GM12872 (cell line): ENCODE measurements at regions not wholly inside any gene's neighbourhood (a gene's known extent, or its start where the extent isn't known, plus 50 kb on each side); places are given as distances from the start of the nearest gene placed in this dataset.
A peak's percentile ranks its signal among the peaks of the same experiment; 100 is the strongest.

Experiments used
- CTCF ChIP-seq: IDR thresholded peaks from 3 replicates; pipeline ENCODE4 v1.5.1; 2011; ENCODE audit warnings: low read depth, mild to moderate bottlenecking, low read length, moderate library complexity; ENCODE audit not compliant: insufficient read depth

GRCh38 chr3:66803721-66804695, 194.1 kb upstream of the KBTBD8 start:
- TF ChIP-seq CTCF, result no peak

GRCh38 chr3:66808891-66809594, 189.1 kb upstream of the KBTBD8 start:
- TF ChIP-seq CTCF, result no peak

- no peak for TF ChIP-seq CTCF
Measured at GRCh38 chr3:66809595-66809958, 188.5 kb upstream of the KBTBD8 start.

- no peak for TF ChIP-seq CTCF
Measured at GRCh38 chr3:66812136-66812535, 186.0 kb upstream of the KBTBD8 start.

GRCh38 chr3:66812741-66813140, 185.4 kb upstream of the KBTBD8 start:
- no peak for TF ChIP-seq CTCF

- peak; percentile 37 for TF ChIP-seq CTCF
Measured at GRCh38 chr3:66816090-66816761, 181.9 kb upstream of the KBTBD8 start.

- no peak for TF ChIP-seq CTCF
Measured at GRCh38 chr3:66817951-66818557, 180.1 kb upstream of the KBTBD8 start.
